K562 (cell line): ENCODE measurements at regions not wholly inside any gene's neighbourhood (a gene's known extent, or its start where the extent isn't known, plus 50 kb on each side); places are given as distances from the start of the nearest gene placed in this dataset.

Experiments used
- ATAC-seq: fragments of 200-7000 bp; cut with Tn5 transposase; 3 replicates; pipeline ENCODE4 v1.9.1; 2020; ENCODE audit warnings: moderate library complexity
- BruUV-seq: library from RNA; stranded (reverse); fragments of 400-500 nt; replicated peaks from 2 replicates; lab custom pipeline; 2021; lab: Mats Ljungman, UMichigan
- CTCF ChIA-PET: fragments of 300-600 bp; formaldehyde crosslinking; extraction: SDS; loops from one replicate; lab custom pipeline; 2021; ENCODE audit warnings: low intra/inter-chr PET ratio; lab: Yijun Ruan, JAX
- POLR2A ChIA-PET: fragments of 300-600, 350-650 bp; sonication (Branson Sonifier 250); formaldehyde crosslinking; extraction: SDS; loops from one replicate; lab custom pipeline; 2021; ENCODE audit warnings: antibody characterized with exemption, inconsistent platforms; lab: Yijun Ruan, JAX
- DNase-seq, 4 experiments: peaks; one replicate each; pipeline versions ENCODE4 v3.0.0 to v3.0.0-alpha.2; 2011 to 2018; ENCODE audit warnings: low spot score in 3 of 4, mixed read lengths in 3 of 4; ENCODE audit errors: extremely low read depth in 1 of 4
- FAIRE-seq: peaks from 2 replicates; lab custom pipeline; 2011; peaks lifted over from hg19 to GRCh38; lab: Jason Lieb, UNC
- H2AFZ ChIP-seq: 2 replicates; pipeline ENCODE4 v1.6.0; 2011; ENCODE audit warnings: low read depth, low read length, control low read depth, inconsistent platforms
- H3K27ac ChIP-seq: fragments of 200-600 bp; 3 replicates; pipeline ENCODE4 v1.8.0; 2011; ENCODE audit warnings: low read depth, mild to moderate bottlenecking, control low read depth, inconsistent platforms, low read length, moderate library complexity, mixed read lengths; ENCODE audit errors: extremely low read depth
- H3K27me3 ChIP-seq, 2 experiments: fragments of 300-600 bp in 1 of 2; 2 replicates in 1 of 2; 3 replicates in 1 of 2; pipeline versions ENCODE4 v1.6.0 to v1.8.0; 2011; ENCODE audit warnings: inconsistent platforms in 2 of 2, low read length in 2 of 2, mild to moderate bottlenecking in 1 of 2, mixed read lengths in 1 of 2, moderate library complexity in 1 of 2; ENCODE audit not compliant: control insufficient read depth in 2 of 2, insufficient read depth in 2 of 2
- H3K36me3 ChIP-seq: fragments of 300-600 bp; 3 replicates; pipeline ENCODE4 v1.8.0; 2011; ENCODE audit warnings: mild to moderate bottlenecking, low read length, inconsistent platforms; ENCODE audit not compliant: control insufficient read depth, insufficient read depth
- H3K4me1 ChIP-seq, 2 experiments: fragments of 200-600 bp in 1 of 2; replicated peaks in 1 of 2; 2 replicates in 1 of 2; 3 replicates in 1 of 2; pipeline versions ENCODE4 v1.5.1 to v1.8.0; 2011; ENCODE audit warnings: inconsistent platforms in 2 of 2, low read length in 2 of 2, mild to moderate bottlenecking in 1 of 2, mixed read lengths in 1 of 2, moderate library complexity in 1 of 2; ENCODE audit not compliant: control insufficient read depth in 2 of 2, insufficient read depth in 2 of 2
- H3K4me2 ChIP-seq: 2 replicates; pipeline ENCODE4 v1.6.1; 2011; ENCODE audit warnings: low read length, control low read depth, inconsistent platforms, mixed read lengths; ENCODE audit not compliant: insufficient read depth
- H3K4me3 ChIP-seq: fragments of 200-600 bp; sonication (generic), shearing (Covaris generic); 2 replicates; pipeline ENCODE4 v1.5.1; 2016; ENCODE audit warnings: control low read depth, inconsistent platforms
- H3K79me2 ChIP-seq: fragments of 200-600 bp; 3 replicates; pipeline ENCODE4 v1.8.0; 2011; ENCODE audit warnings: low read length, inconsistent platforms; ENCODE audit not compliant: control insufficient read depth, insufficient read depth
- H3K9ac ChIP-seq, 2 experiments: 2 replicates each; pipeline versions ENCODE4 v1.6.0 to v1.6.1; 2011; ENCODE audit warnings: low read depth in 2 of 2, low read length in 2 of 2, control low read depth in 1 of 2, inconsistent platforms in 1 of 2, mild to moderate bottlenecking in 1 of 2, mixed read lengths in 1 of 2; ENCODE audit not compliant: insufficient read depth in 1 of 2
- H3K9me1 ChIP-seq: one replicate; pipeline ENCODE4 v1.6.0; 2011; ENCODE audit warnings: inconsistent platforms, mild to moderate bottlenecking, low read length, moderate library complexity; ENCODE audit not compliant: control insufficient read depth, insufficient read depth
- H3K9me3 ChIP-seq: replicated peaks from 2 replicates; pipeline ENCODE4 v1.5.1; 2011; ENCODE audit warnings: low read depth, low read length, inconsistent platforms; ENCODE audit not compliant: control insufficient read depth, insufficient read depth
- H4K20me1 ChIP-seq: replicated peaks from 2 replicates; pipeline ENCODE4 v1.6.1; 2011; ENCODE audit warnings: low read length, inconsistent platforms, mixed read lengths; ENCODE audit not compliant: control insufficient read depth, insufficient read depth
- GTF2A2 ChIP-seq: IDR thresholded peaks from 2 replicates; pipeline ENCODE4 v1.6.1; 2016; ENCODE audit warnings: mild to moderate bottlenecking, missing genetic modification characterization, missing compliant biosample characterization
- HIVEP1 ChIP-seq: fragments of 250-450 bp; sonication (Bioruptor Pico); IDR thresholded peaks from 2 replicates; pipeline ENCODE4 v1.4.0; 2020; ENCODE audit warnings: mild to moderate bottlenecking
- MTA1 ChIP-seq: fragments of 450-650 bp; IDR thresholded peaks from 2 replicates; pipeline ENCODE4 v1.6.1; 2017; ENCODE audit warnings: borderline replicate concordance
- PHB2 ChIP-seq: fragments of 450-650 bp; IDR thresholded peaks from 2 replicates; pipeline ENCODE4 v1.6.1; 2017; ENCODE audit warnings: low read depth
- WGBS: fragments of 100-300 bp; shearing (Covaris generic); methylation state at CpG from one replicate; pipeline ENCODE4 v1.1.6; 2016; ENCODE audit warnings: low coverage, mixed read lengths; ENCODE audit not compliant: insufficient coverage; ENCODE audit errors: missing lambda C conversion rate; 5-methylcytosine and 5-hydroxymethylcytosine counted together
- in situ Hi-C: fragments of 300-500 bp; cut with MboI; formaldehyde crosslinking; loops from 4 replicates; pipeline ENCODE4 v1.15.0; 2018; ENCODE audit warnings: inconsistent platforms, mixed read lengths
- intact Hi-C: fragments of 100-400 bp; cut with micrococcal nuclease; formaldehyde crosslinking; loops from 2 replicates; pipeline ENCODE4 v1.14.2; 2022
- TF ChIP-seq, protein P1 (sequence below): fragments of 450-650 bp; IDR thresholded peaks from 2 replicates; pipeline ENCODE4 v1.6.1; 2017; ENCODE audit warnings: mild to moderate bottlenecking, moderate library complexity

DNA sequence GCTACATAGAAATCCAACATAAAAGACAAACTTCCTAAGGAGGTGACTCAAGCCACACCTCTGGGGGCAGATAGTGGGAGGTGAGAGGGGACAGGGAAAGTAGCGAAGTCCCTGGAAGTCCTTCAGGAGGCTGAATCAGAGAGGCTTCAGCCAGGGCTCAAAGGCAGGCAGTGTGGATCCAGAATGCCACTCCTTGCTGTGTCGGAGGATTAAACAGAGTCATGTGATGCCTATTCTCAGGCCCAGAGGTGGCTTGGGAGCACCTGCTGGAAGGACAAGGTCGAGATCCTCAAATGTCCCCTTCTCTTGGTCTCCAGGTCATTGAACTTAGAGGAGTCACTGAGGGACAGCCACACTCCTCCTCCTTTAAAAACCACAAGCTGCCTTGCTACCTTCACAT is 391.1 kb downstream of the SOX9 start:
- FAIRE-seq (no peak), ATAC-seq (no peak), DNase-seq (no peak)
- no peaks in the 10 kb centered on the region for H4K20me1 ChIP-seq
- intact Hi-C loops (no loop called here), in situ Hi-C loops (no loop called here)
- ChIA-PET POLR2A (interaction anchor here (0.6 kb wide), 1 partner anchor 10 kb away, joined by 4 read pairs; no protein-coding TSS in a partner anchor), CTCF (no interaction called here)
- no peak overlapping the region for H2AFZ ChIP-seq
- H3K9me3 ChIP-seq, result no peaks in the 10 kb centered on the region
- no peaks in the 10 kb centered on the region for H3K36me3 ChIP-seq
- 0% methylated on average over 3 of the region's 3 CpGs for WGBS
- no peaks in the 10 kb centered on the region for H3K27me3 ChIP-seq
- no peak overlapping the region for H3K4me3 ChIP-seq
- BruUV-seq, result no TSS peak
- no peaks in the 10 kb centered on the region for H3K79me2 ChIP-seq
- TF ChIP-seq, protein P1, sequence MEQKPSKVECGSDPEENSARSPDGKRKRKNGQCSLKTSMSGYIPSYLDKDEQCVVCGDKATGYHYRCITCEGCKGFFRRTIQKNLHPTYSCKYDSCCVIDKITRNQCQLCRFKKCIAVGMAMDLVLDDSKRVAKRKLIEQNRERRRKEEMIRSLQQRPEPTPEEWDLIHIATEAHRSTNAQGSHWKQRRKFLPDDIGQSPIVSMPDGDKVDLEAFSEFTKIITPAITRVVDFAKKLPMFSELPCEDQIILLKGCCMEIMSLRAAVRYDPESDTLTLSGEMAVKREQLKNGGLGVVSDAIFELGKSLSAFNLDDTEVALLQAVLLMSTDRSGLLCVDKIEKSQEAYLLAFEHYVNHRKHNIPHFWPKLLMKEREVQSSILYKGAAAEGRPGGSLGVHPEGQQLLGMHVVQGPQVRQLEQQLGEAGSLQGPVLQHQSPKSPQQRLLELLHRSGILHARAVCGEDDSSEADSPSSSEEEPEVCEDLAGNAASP, result no peak
- TF ChIP-seq PHB2 (no peak), HIVEP1 (CRISPR knock-in tag) (no peak), GTF2A2 (tag) (no peak), MTA1 (no peak)
- H3K4me1 ChIP-seq, result no peaks in the 10 kb centered on the region
- no peak overlapping the region for H3K9ac ChIP-seq
- H3K4me2 ChIP-seq, result no peak overlapping the region
- peaks cover 2% of the 10 kb centered on the region for H3K9me1 ChIP-seq
- no peak overlapping the region for H3K27ac ChIP-seq
